Stomach (tissue), 8 donors: ENCODE measurements at regions not wholly inside any gene's neighbourhood (a gene's known extent, or its start where the extent isn't known, plus 50 kb on each side); places are given as distances from the start of the nearest gene placed in this dataset.

Experiments
- DNase-seq, 2 donors: peaks; one replicate each; pipeline versions ENCODE4 v3.0.0 to v3.0.0-alpha.2; 2013 to 2019
- H3K27ac ChIP-seq, 5 donors: fragments of 200-600 bp in 4 of 5; sonication (generic) in 4 of 5; one replicate each; pipeline ENCODE4 v1.5.1; 2013 to 2019; ENCODE audit warnings: mild to moderate bottlenecking in 1 of 5, moderate library complexity in 1 of 5
- H3K27me3 ChIP-seq, 3 donors: fragments of 200-600 bp; sonication (generic); one replicate each; pipeline ENCODE4 v1.5.1; 2017 to 2019; ENCODE audit warnings: mixed run types in 1 of 3
- H3K36me3 ChIP-seq, 4 donors: fragments of 200-600 bp; sonication (generic); 1 replicate in 3 of 4; 2 replicates in 1 of 4; pipeline ENCODE4 v1.5.1; 2016 to 2019
- H3K4me1 ChIP-seq, 4 donors: fragments of 200-600 bp; sonication (generic); one replicate each; pipeline ENCODE4 v1.5.1; 2016 to 2019
- H3K4me3 ChIP-seq, 4 donors: fragments of 200-600 bp; sonication (generic) in 3 of 4; one replicate each; pipeline ENCODE4 v1.5.1; 2016 to 2019; ENCODE audit warnings: mild to moderate bottlenecking in 1 of 4
- H3K9me3 ChIP-seq, 4 donors: fragments of 200-600 bp; sonication (generic); one replicate each; pipeline ENCODE4 v1.5.1; 2016 to 2019
- CTCF ChIP-seq, 7 experiments: fragments of 450-650 bp in 4 of 7; fragments of 200-600 bp in 3 of 7; sonication (generic) in 3 of 7; IDR thresholded peaks; one replicate each; pipeline ENCODE4 v1.5.1; 2016 to 2019; ENCODE audit warnings: antibody characterized with exemption in 7 of 7, control low read depth in 2 of 7, mild to moderate bottlenecking in 1 of 7
- EP300 ChIP-seq: sonication (generic); formaldehyde crosslinking; IDR thresholded peaks from one replicate; pipeline ENCODE4 v1.6.1; 2017; ENCODE audit warnings: antibody characterized with exemption
- POLR2A ChIP-seq, 4 donors: fragments of 450-650 bp; IDR thresholded peaks; one replicate each; pipeline ENCODE4 v1.6.1; 2016; ENCODE audit warnings: antibody characterized with exemption in 4 of 4, control low read depth in 2 of 4, mild to moderate bottlenecking in 1 of 4, moderate library complexity in 1 of 4
- POLR2AphosphoS5 ChIP-seq, 3 donors: sonication (generic); formaldehyde crosslinking; IDR thresholded peaks; one replicate each; pipeline ENCODE4 v1.6.1; 2016; ENCODE audit warnings: antibody characterized with exemption in 3 of 3
- WGBS, 5 donors: extraction: QIAGEN DNeasy Blood & Tissue Kit in 3 of 5; methylation state at CpG; one replicate each; pipeline versions ENCODE4 v1.1.5 to v1.1.7; 2013 to 2018; 5-methylcytosine and 5-hydroxymethylcytosine counted together
- intact Hi-C: fragments of 100-400 bp; cut with DNase I; formaldehyde crosslinking; loops from one replicate; pipeline ENCODE4 v1.15.1; 2023; ENCODE audit warnings: low total_unique reads
- donor health status: healthy with polysubstance abuse.
- donor health status: Bipolar disorder and iron deficiency.
- donor health status: healthy.

- H3K4me3 ChIP-seq = no peak overlapping the region
- H3K9me3 ChIP-seq = peaks cover 0 to 11% (median 6%) of the 10 kb centered on the region in 4 donors
- DNase-seq = no peak
- intact Hi-C loops = no loop called here
- no peaks in the 10 kb centered on the region for H3K27me3 ChIP-seq
- no peak overlapping the region for H3K27ac ChIP-seq
- no peaks in the 10 kb centered on the region for H3K36me3 ChIP-seq
- H3K4me1 ChIP-seq = no peaks in the 10 kb centered on the region
- TF ChIP-seq EP300 = no peak
- no peak for TF ChIP-seq POLR2AphosphoS5 (IDR thresholded peaks at IDR 0.05)
- TF ChIP-seq CTCF (IDR thresholded peaks at IDR 0.05) = no peak
- no peak for TF ChIP-seq POLR2A (IDR thresholded peaks at IDR 0.05)
- WGBS, 5 donors = 65 to 96% (median 85%) methylated on average over 3 of the region's 3 CpGs
Observed at GRCh38 chr15:69736161-69736560, 283.5 kb downstream of the RPLP1 start.

- TF ChIP-seq POLR2A (IDR thresholded peaks at IDR 0.05) (no peak), POLR2AphosphoS5 (IDR thresholded peaks at IDR 0.05) (no peak), CTCF (IDR thresholded peaks at IDR 0.05) (no peak), EP300 (no peak)
- no peaks in the 10 kb centered on the region for H3K36me3 ChIP-seq
- H3K27me3 ChIP-seq = no peaks in the 10 kb centered on the region
- intact Hi-C loops = no loop called here
- no peak overlapping the region for H3K4me3 ChIP-seq
- no peaks in the 10 kb centered on the region for H3K4me1 ChIP-seq
- no peak for DNase-seq
- H3K27ac ChIP-seq = no peak overlapping the region
- peaks cover 0 to 11% (median 6%) of the 10 kb centered on the region in 4 donors for H3K9me3 ChIP-seq
Observed at GRCh38 chr15:69737916-69738315, 285.3 kb downstream of the RPLP1 start.

GRCh38 chr15:69740684-69741083, 288.1 kb downstream of the RPLP1 start:
- Histone ChIP-seq H3K4me1 (no peaks in the 10 kb centered on the region), H3K9me3 (peaks cover 0 to 11% (median 6%) of the 10 kb centered on the region in 4 donors), H3K27ac (no peak overlapping the region), H3K27me3 (peaks cover 0 to 10% (median 0%) of the 10 kb centered on the region in 3 donors), H3K36me3 (no peaks in the 10 kb centered on the region), H3K4me3 (no peak overlapping the region)
- intact Hi-C loops = no loop called here
- WGBS, 5 donors = 82 to 96% (median 93%) methylated on average over 1 of the region's 1 CpG
- TF ChIP-seq POLR2AphosphoS5 (IDR thresholded peaks at IDR 0.05) = no peak
- TF ChIP-seq EP300 = no peak
- no peak for TF ChIP-seq CTCF (IDR thresholded peaks at IDR 0.05)
- TF ChIP-seq POLR2A (IDR thresholded peaks at IDR 0.05) = no peak
- DNase-seq = no peak

GRCh38 chr15:69742361-69742760, 289.7 kb downstream of the RPLP1 start:
- no peaks in the 10 kb centered on the region for H3K36me3 ChIP-seq
- WGBS, 5 donors = 89 to 95% (median 92%) methylated on average over 7 to 9 of the region's 9 CpGs
- no peak for DNase-seq
- H3K27me3 ChIP-seq = peaks cover 0 to 10% (median 0%) of the 10 kb centered on the region in 3 donors
- no peak for TF ChIP-seq POLR2AphosphoS5 (IDR thresholded peaks at IDR 0.05)
- TF ChIP-seq EP300 = no peak
- TF ChIP-seq CTCF (IDR thresholded peaks at IDR 0.05) = no peak
- TF ChIP-seq POLR2A (IDR thresholded peaks at IDR 0.05) = no peak
- no peak overlapping the region for H3K27ac ChIP-seq
- intact Hi-C loops = no loop called here
- H3K4me3 ChIP-seq = no peak overlapping the region
- H3K9me3 ChIP-seq = peaks cover 0 to 11% (median 5%) of the 10 kb centered on the region in 4 donors
- H3K4me1 ChIP-seq = no peaks in the 10 kb centered on the region
